Testis (tissue), 2 donors: ENCODE measurements at regions not wholly inside any gene's neighbourhood (a gene's known extent, or its start where the extent isn't known, plus 50 kb on each side); places are given as distances from the start of the nearest gene placed in this dataset.

Source experiments
- DNase-seq: peaks from one replicate; pipeline ENCODE4 v3.0.0-alpha.2; 2019
- H3K27ac ChIP-seq, 2 donors: fragments of 200-600 bp; sonication (generic); one replicate each; pipeline ENCODE4 v1.5.1; 2019
- H3K27me3 ChIP-seq: fragments of 200-600 bp; sonication (generic); one replicate; pipeline ENCODE4 v1.5.1; 2019
- H3K36me3 ChIP-seq: fragments of 200-600 bp; sonication (generic); one replicate; pipeline ENCODE4 v1.5.1; 2017; ENCODE audit warnings: low read depth; ENCODE audit errors: missing control alignments
- H3K4me1 ChIP-seq: fragments of 200-600 bp; sonication (generic); one replicate; pipeline ENCODE4 v1.5.1; 2019
- H3K4me3 ChIP-seq, 2 donors: fragments of 200-600 bp; sonication (generic); one replicate each; pipeline ENCODE4 v1.5.1; 2017 to 2019
- H3K9me3 ChIP-seq: fragments of 200-600 bp; sonication (generic); one replicate; pipeline ENCODE4 v1.5.1; 2017
- CTCF ChIP-seq, 3 experiments: fragments of 450-650 bp in 2 of 3; fragments of 200-600 bp in 1 of 3; sonication (generic) in 1 of 3; IDR thresholded peaks; one replicate each; pipeline ENCODE4 v1.5.1; 2016 to 2019; ENCODE audit warnings: antibody characterized with exemption in 3 of 3, mild to moderate bottlenecking in 2 of 3, moderate library complexity in 1 of 3
- POLR2A ChIP-seq: fragments of 450-650 bp; IDR thresholded peaks from one replicate; pipeline ENCODE4 v1.6.1; 2017; ENCODE audit warnings: antibody characterized with exemption, mild to moderate bottlenecking, moderate library complexity
- WGBS, 2 donors: methylation state at CpG; one replicate each; pipeline ENCODE4 v1.1.5; 2018; 5-methylcytosine and 5-hydroxymethylcytosine counted together
- intact Hi-C: fragments of 100-400 bp; cut with DNase I; formaldehyde crosslinking; loops from one replicate; pipeline ENCODE4 v1.15.1; 2023; ENCODE audit warnings: low total_unique reads

GRCh38 chr4:187075514-187075913 lies 351.9 kb upstream of the FAT1 start:
- Histone ChIP-seq H3K4me3 (no peak overlapping the region), H3K4me1 (peaks cover 7% of the 10 kb centered on the region), H3K27ac (no peak overlapping the region), H3K9me3 (no peaks in the 10 kb centered on the region), H3K36me3 (no peaks in the 10 kb centered on the region), H3K27me3 (no peaks in the 10 kb centered on the region)
- intact Hi-C loops: no loop called here
- WGBS, 2 donors: 60 to 66% methylated on average over 4 of the region's 4 CpGs
- TF ChIP-seq CTCF (IDR thresholded peaks at IDR 0.05): no peak
- no peak for TF ChIP-seq POLR2A
- DNase-seq: no peak

DNA sequence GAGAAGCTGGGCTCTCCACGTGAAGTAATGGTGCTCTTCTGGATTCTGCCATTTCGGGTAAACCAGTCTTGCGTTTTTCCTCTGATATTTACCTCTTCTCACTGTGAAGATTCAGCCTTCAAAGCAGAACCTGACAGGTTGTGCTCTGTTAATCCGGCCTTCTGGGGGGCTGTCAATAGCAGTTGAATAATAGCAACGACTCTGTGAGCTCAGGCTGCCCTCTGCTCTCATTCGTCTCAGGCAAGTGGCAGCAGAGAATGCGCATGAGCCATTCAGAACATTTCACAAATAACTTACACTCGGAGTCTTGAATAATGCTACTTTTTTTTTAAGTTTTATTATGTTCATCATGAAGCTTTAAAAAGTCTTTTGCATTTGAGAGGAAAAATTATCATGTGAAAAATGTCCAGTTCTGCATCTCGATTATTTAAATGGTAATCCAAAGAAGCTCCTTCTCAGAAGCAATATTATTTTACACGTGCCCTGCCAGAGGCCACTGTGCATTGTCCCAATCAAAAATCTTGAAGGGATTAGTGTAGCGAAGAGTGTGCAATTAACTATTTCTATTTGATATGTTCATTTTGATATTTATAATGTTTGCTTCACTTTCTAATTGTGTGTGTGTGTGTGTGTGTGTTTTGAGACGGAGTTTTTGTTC lies 354.2 kb upstream of the FAT1 start:
- no peak overlapping the region for H3K27ac ChIP-seq
- TF ChIP-seq POLR2A (no peak), CTCF (IDR thresholded peaks at IDR 0.05) (no peak)
- H3K27me3 ChIP-seq: no peaks in the 10 kb centered on the region
- no peak for DNase-seq
- no peaks in the 10 kb centered on the region for H3K9me3 ChIP-seq
- H3K36me3 ChIP-seq: no peaks in the 10 kb centered on the region
- intact Hi-C loops: no loop called here
- no peaks in the 10 kb centered on the region for H3K4me1 ChIP-seq
- 68 to 69% methylated on average over 12 of the region's 12 CpGs for WGBS, 2 donors
- H3K4me3 ChIP-seq: no peak overlapping the region

GRCh38 chr4:187084701-187085100 lies 361.0 kb upstream of the FAT1 start:
- DNase-seq: no peak
- 89 to 93% methylated on average over 4 of the region's 4 CpGs for WGBS, 2 donors
- no peak overlapping the region for H3K27ac ChIP-seq
- intact Hi-C loops: no loop called here
- H3K4me1 ChIP-seq: no peaks in the 10 kb centered on the region
- H3K9me3 ChIP-seq: no peaks in the 10 kb centered on the region
- TF ChIP-seq POLR2A: no peak
- no peak for TF ChIP-seq CTCF (IDR thresholded peaks at IDR 0.05)
- no peak overlapping the region for H3K4me3 ChIP-seq
- no peaks in the 10 kb centered on the region for H3K27me3 ChIP-seq
- no peaks in the 10 kb centered on the region for H3K36me3 ChIP-seq

DNA sequence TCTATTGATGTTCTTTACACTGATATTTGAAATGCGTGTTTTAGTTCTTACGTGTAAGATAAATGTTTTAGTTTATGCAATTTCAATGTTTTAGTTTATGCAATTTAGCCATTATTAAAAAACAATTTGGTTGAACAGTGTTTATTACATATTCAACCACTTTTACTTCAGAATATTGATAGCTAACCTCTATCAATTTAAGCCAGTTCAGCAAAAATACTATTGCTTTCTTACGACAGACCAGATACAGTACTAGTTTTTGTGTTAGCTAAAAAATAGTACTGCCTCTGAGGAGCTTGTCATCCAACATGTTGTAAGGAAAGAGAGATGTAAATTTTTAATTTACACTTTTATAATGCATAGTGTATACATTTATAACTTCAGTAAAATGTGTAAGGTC lies 361.7 kb upstream of the FAT1 start:
- no peaks in the 10 kb centered on the region for H3K27me3 ChIP-seq
- no peak for DNase-seq
- TF ChIP-seq CTCF (IDR thresholded peaks at IDR 0.05) (no peak), POLR2A (no peak)
- no peaks in the 10 kb centered on the region for H3K36me3 ChIP-seq
- H3K4me1 ChIP-seq: no peaks in the 10 kb centered on the region
- H3K4me3 ChIP-seq: no peak overlapping the region
- intact Hi-C loops: no loop called here
- no peaks in the 10 kb centered on the region for H3K9me3 ChIP-seq
- no peak overlapping the region for H3K27ac ChIP-seq
- 94 to 96% methylated on average over 3 of the region's 3 CpGs for WGBS, 2 donors

DNA sequence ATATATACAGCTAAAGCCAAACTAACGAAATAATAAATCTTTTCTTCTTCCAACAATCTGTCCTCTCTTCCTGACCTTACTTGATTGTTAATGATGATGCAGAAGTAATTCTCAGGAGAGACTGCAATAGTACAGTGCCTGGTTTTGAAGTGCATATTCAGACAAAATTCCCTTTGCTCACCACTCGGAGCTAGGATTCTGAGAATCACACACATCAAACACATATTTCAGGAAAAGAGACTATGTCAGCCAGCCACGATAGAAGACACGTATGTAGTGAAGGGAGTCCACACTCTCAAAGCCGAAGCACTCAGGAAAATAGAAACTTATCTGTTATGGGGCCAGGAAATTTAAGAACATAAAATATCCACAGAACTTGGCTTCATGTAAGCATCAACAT lies 362.5 kb upstream of the FAT1 start:
- no peak for DNase-seq
- Histone ChIP-seq H3K27me3 (no peaks in the 10 kb centered on the region), H3K9me3 (no peaks in the 10 kb centered on the region), H3K4me3 (no peak overlapping the region), H3K27ac (no peak overlapping the region), H3K4me1 (no peaks in the 10 kb centered on the region), H3K36me3 (no peaks in the 10 kb centered on the region)
- no peak for TF ChIP-seq POLR2A
- TF ChIP-seq CTCF (IDR thresholded peaks at IDR 0.05): no peak
- intact Hi-C loops: no loop called here
- WGBS, 2 donors: 66 to 92% methylated on average over 5 of the region's 5 CpGs
